HS-27A (cell line): ENCODE measurements at regions not wholly inside any gene's neighbourhood (a gene's known extent, or its start where the extent isn't known, plus 50 kb on each side); places are given as distances from the start of the nearest gene placed in this dataset.
"Not testable (repeated sequence)": the region's sequence is repeated elsewhere in the genome, so short reads cannot be mapped to it uniquely, and the experiment has no call there.

Experiments
- DNase-seq: peaks from one replicate; pipeline ENCODE4 v3.0.0-alpha.2; 2012; ENCODE audit warnings: low read depth, missing footprints

GRCh38 chr14:26655128-26655527, 57.3 kb upstream of the NOVA1 start:
- DNase-seq = no peak

DNA sequence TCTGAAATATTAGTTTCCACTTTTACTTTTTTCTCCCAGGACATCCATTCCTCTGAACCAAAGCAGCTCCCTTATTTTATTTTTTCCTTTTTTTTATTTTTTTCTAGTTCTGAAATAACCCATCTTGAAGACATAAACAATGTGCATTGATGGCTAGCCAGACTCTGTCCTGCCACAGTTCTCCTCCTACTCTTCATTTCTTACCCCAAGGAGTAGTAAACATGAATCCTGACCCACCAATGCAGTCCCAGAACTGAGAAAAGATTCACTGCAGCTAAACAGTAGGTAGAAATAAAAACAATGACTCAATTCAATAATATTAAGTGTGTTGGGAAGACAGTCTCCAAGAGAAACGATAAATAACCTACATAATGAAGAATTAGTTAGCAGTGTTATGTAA, 65.7 kb upstream of the NOVA1 start:
- DNase-seq = no peak

DNA sequence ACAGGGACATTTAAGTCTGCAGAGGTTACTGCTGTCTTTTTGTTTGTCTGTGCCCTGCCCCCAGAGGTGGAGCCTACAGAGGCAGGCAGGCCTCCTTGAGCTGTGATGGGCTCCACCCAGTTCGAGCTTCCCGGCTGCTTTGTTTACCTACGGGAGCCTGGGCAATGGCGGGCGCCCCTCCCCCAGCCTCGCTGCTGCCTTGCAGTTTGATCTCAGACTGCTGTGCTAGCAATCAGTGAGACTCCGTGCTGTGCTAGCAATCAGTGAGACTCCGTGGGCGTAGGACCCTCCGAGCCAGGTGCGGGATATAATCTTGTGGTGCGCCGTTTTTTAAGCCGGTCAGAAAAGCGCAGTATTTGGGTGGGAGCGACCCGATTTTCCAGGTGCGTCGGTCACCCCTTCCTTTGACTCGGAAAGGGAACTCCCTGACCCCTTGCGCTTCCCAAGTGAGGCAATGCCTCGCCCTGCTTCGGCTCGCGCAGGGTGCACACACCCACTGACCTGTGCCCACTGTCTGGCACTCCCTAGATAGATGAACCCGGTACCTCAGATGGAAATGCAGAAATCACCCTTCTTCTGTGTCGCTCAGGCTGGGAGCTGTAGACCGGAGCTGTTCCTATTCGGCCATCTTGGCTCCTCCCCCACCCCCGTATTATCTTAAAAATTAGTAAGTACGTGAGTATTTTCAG, 81.0 kb upstream of the NOVA1 start:
- DNase-seq = not testable (repeated sequence)

- DNase-seq = no peak
These were observed 87.6 kb upstream of the NOVA1 start for GRCh38 chr14:26685401-26685800.

- DNase-seq = no peak
These were observed 89.5 kb upstream of the NOVA1 start for GRCh38 chr14:26687301-26687837.

- DNase-seq = no peak
These were observed 96.7 kb upstream of the NOVA1 start for GRCh38 chr14:26694521-26694920.

DNA sequence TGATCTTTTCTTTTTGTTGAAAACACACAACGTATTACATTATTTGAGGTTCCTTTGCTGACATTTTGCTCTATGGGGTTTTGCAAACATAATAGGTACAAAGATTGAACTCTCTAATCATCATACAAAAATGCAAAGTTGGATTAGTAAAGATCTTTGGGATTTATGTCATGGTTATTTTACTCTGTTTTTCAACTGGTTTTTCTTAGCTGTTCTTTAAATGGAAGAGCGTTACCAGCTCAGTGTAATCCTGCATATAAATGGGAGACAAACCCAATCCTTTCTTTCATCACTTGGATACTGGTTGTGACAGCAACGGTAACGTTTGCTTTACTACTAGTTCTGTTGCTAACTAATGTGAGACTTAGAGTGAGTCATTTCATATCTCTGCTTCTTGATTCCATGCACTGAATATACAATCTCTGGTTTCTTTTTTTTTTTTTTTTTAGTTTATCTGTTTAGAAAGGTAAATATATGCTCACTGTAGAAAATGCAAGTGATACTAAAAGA, 104.9 kb upstream of the NOVA1 start:
- DNase-seq = no peak

- no peak for DNase-seq
These were observed 106.0 kb upstream of the NOVA1 start for GRCh38 chr14:26703686-26704366.

DNA sequence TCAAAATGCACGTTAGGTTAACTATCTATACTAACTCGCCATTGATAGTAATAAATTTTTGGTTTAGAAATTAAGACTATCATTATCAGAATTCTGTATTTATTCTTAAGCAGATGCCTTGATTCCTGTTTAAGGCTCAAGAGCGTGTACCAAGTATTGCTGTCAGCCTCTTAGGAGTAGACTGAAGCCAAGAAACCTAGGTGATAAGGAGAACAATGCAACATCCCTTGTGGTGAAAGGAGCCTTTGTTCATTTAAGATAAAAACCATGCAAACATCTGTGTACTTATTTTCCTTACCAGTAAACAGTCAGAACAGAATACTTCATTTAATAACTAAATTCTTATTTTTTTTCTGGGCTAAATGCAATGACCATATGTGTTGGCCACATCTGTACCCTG, 109.4 kb upstream of the NOVA1 start:
- DNase-seq = no peak

DNA sequence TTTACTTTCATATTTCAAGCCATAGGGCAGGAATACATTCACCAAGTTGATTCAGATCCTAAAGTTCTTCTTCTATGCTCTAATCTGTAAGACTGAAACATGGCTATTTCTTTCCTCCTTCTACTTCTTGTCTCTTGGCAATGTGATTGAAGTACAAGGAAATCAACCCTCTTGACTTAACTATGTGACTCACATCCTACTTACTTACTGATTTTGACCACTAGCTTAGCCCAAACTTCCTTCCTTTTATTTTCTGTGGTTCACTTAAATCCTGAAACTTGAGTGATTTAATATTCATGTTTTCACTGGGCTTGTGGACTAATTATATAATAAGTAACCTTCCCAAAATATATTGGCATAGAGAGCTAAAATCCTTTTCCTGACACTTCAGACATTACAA, 111.2 kb upstream of the NOVA1 start:
- DNase-seq = no peak

DNA sequence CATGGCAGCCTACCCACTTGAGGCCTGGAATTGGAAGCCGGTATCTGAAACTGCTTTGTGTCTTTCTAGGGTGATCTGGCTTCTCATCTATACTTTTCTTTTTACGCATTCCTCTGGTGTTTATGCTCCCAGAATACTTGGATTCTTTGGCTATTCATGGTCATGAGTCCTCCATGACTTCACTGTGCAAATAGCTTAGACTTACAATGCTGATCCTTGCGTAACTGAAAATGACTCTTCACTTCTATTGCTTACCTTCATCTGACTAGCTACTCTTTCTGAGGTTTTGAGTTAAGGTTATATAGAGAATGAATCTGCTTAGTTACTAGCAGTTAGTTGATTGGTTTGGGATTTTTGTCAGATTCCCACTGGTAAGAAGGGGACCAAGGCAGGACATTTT, 121.7 kb upstream of the NOVA1 start:
- DNase-seq = no peak

- no peak for DNase-seq
These were observed 124.4 kb upstream of the NOVA1 start for GRCh38 chr14:26722258-26722657.

DNA sequence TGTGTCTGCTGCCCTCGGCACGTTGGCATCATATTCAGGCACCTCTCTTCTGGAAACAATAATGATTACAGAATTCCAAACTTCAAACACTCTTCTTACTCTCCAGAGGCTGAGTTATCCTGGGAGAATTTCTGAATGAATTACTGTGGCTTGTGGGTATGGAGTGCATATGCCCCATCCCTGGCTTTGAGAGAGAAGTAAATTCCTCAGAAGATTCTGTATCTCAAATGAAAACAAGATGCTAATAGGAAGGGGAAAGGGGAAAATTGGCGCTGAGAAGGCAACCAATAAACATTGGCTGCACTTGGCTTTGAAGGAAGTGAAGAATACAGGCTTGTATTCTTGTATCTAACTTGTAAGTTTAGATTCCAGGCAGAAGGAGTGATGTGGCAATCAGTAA, 132.0 kb upstream of the NOVA1 start:
- DNase-seq = no peak

DNA sequence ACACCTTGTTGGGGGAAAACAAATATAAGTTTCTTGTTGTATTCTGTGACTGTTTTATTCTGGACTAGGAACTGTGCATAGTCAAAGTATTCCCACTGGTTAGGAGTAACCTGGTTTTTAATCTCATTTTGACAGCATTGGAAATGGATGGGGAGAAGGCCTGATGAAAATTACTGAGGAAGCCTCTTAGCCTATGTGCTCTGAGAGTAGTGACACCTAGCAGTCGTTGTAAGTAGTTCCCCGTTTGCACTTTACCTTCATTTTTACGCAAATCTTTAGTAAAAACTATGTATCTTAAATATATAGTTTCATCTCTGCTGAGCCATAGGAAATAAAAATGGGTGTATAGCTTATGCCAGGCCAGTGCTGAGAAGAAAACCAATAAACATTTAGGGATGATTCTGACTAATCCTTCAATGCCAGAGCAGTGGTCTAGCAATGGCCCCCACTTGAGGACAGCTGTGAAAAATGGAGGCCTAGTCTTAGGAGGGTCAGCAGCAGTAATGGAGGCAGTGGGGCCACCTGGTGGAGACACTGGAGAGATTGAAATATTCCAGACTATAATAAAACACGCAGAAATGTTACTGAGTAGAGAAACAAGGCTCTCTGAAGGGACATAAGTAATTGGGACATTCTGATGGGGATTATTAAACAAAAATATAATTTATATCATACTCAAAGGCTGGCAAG, 133.2 kb upstream of the NOVA1 start:
- DNase-seq = no peak

DNA sequence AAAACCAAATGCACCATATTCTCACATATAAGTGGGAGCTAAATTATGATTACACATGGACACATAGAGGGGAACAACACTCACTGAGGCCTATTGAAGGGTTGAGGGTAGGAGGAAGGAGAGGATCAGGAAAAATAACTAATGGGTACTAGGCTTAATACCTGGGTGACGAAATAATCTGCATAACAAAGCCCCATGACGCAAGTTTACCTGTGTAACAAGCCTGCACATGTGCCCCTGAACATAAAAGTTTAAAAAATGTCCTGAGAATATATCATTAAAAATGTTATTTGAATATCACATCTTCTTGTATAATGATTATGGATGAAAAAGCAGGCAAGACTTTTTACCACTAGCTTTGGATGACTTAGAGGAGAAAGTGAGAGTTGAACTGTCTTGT, 138.0 kb upstream of the NOVA1 start:
- no peak for DNase-seq

- DNase-seq = no peak
These were observed 140.7 kb upstream of the NOVA1 start for GRCh38 chr14:26738571-26738970.

DNA sequence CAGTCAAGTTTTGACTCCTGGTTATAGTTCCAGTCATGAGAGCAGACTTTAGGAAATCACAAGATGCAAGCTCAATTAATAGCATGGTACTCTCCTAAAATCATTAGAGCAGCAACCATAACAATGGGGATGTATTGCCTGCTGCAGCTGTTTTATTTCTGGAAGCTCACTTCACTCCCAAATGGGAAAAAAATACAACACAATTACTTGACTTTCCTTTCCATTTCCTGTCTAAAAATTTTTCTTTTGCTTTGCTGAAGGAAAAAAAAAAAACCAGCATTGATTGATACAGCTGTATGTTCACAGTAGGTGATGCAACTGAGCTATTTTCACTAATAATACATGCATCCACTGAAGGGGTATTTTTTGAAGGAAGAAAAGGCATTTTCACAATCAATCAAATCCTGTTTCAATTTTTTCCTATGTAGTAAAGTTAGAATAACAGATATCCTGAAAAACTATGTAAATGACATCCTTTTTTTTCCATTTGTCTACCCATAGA, 143.9 kb upstream of the NOVA1 start:
- no peak for DNase-seq

DNA sequence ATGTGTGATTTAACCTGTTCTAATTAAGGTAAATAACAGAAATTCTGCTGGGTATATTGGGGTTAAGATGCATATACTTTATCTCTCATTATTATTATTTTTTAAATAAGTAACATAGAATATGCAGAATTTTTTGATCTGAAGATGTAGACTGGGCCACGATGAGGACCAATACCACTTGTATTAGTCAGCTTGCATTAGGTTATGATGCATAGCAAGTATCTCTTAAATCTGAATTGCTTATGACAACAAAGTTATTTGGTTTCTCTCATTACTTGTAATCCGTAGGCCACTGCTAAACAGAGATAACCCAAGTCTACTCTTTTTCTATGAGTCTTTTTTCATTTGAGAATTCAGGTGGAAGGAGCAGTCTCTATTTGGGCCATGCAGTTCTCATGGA, 145.5 kb upstream of the NOVA1 start:
- no peak for DNase-seq

GRCh38 chr14:26744903-26745302, 147.1 kb upstream of the NOVA1 start:
- no peak for DNase-seq

DNA sequence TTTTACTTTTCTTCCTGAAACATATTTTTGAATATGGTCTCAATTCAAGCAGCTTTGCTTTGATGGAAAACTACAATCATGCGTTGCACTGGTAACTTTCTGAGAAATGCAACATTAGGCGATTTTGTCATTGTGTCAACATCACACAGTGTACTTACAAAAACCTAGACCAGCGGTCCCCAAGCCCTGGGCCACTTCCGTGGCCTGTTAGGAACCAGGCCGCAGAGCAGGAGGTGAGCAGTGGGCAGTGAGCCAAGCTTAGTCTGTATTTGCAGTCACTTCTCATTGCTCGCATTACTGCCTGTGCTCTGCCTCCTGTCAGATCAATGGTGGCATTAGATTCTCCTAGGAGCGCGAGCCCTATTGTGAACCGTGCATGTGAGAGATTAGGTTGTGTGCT, 163.7 kb upstream of the NOVA1 start:
- DNase-seq = no peak

DNA sequence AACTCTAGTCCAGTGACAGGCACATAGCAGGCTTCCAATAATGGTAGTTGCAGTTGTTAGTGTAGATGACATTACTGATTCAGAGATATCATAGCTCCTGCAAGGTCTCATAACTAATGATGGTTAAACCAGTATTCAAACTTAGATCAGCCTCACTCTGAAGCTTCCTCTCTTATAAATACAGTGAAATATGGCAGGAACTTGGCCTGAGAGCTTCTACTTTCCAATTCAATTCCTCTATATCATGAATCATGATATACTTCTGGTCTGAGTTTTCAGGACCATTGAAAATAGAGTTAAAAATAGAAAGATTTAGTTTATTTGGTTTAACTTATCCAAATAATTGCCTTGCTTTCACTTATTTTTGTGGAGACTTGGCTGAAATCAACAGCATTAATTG, 167.5 kb upstream of the NOVA1 start:
- DNase-seq = no peak

GRCh38 chr14:26765768-26766520, 168.1 kb upstream of the NOVA1 start:
- DNase-seq = no peak
